ENCODE measurements at regions not wholly inside any gene's neighbourhood (a gene's known extent, or its start where the extent isn't known, plus 50 kb on each side); places are given as distances from the start of the nearest gene placed in this dataset.

DNA sequence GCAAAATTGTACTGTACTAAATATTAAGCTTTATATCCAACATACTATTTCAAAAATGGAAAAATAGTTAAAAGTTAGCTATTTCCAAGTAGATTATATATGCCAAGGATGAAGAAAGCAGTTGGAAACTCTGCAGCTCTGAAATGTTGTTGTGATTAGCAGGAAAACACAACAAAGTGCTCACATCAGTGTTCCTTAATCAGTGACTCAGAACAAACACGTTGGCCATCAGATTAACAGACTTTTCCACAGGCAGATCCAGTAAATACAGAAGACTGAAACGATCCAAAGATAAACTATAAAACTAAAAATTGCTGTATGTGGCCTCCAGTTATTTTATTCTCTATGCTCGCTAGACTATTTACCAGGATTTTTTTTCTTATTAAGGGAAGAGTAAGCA, 99.6 kb upstream of the SEMA3D start:
- no peaks in the 10 kb centered on the region for H3K27me3 Mint-ChIP-seq
- Histone ChIP-seq H3K4me3 (ENCODE audit: low read length) (no peak overlapping the region), H3K9me3 (ENCODE audit: control insufficient read depth in 1 of 2, insufficient read depth in 1 of 2, low read length in 2 of 2) (peaks cover 0 to 5% of the 10 kb centered on the region in 2 experiments), H3K4me1 (ENCODE audit: insufficient read depth, low read length) (no peaks in the 10 kb centered on the region), H3K27ac (ENCODE audit: low read depth in 1 of 2, low read length in 2 of 2) (no peak overlapping the region), H3K36me3 (ENCODE audit: insufficient read depth, low read length) (no peaks in the 10 kb centered on the region), H3K27me3 (ENCODE audit: control insufficient read depth in 1 of 2, insufficient read depth in 2 of 2, low read length in 2 of 2) (no peaks in the 10 kb centered on the region)
- H3K27ac Mint-ChIP-seq: no peak overlapping the region
- CTCF ChIA-PET: no interaction called here
- TF ChIP-seq, protein P1, sequence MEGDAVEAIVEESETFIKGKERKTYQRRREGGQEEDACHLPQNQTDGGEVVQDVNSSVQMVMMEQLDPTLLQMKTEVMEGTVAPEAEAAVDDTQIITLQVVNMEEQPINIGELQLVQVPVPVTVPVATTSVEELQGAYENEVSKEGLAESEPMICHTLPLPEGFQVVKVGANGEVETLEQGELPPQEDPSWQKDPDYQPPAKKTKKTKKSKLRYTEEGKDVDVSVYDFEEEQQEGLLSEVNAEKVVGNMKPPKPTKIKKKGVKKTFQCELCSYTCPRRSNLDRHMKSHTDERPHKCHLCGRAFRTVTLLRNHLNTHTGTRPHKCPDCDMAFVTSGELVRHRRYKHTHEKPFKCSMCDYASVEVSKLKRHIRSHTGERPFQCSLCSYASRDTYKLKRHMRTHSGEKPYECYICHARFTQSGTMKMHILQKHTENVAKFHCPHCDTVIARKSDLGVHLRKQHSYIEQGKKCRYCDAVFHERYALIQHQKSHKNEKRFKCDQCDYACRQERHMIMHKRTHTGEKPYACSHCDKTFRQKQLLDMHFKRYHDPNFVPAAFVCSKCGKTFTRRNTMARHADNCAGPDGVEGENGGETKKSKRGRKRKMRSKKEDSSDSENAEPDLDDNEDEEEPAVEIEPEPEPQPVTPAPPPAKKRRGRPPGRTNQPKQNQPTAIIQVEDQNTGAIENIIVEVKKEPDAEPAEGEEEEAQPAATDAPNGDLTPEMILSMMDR (IDR thresholded peaks at IDR 0.05): no peak
- H3K36me3 Mint-ChIP-seq (ENCODE audit: low read depth): no peaks in the 10 kb centered on the region
- POLR2A ChIA-PET: no interaction called here
- intact Hi-C loops (cut with DNase I, micrococcal nuclease): no loop called here
- ATAC-seq (ENCODE audit: poor library complexity) (no peak), DNase-seq (no peak)
- no peak overlapping the region for H3K4me3 Mint-ChIP-seq
- no peaks in the 10 kb centered on the region for H3K4me1 Mint-ChIP-seq (ENCODE audit: low read depth)
- H3K9me3 Mint-ChIP-seq: no peaks in the 10 kb centered on the region

DNA sequence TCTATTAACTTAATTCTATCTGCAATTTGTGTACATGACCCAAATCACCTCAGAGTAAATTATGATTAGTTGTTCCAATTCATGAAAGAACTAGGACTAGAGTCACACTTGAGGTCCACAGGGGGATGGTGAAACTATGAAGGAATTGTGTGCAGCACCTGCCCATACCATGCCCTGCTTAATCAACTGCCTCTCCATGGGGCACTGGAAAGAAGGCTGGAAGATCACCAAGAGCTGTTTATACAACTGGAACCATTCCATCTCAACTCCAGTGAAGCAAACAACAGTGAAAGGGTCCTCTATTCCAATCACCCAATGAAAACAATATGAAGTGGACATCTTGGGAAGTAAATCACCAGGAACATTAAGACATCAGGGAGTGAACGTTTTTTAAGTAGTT, 98.7 kb upstream of the SEMA3D start:
- intact Hi-C loops (cut with DNase I, micrococcal nuclease): no loop called here
- Histone ChIP-seq H3K27ac (ENCODE audit: low read depth in 1 of 2, low read length in 2 of 2) (no peak overlapping the region), H3K27me3 (ENCODE audit: control insufficient read depth in 1 of 2, insufficient read depth in 2 of 2, low read length in 2 of 2) (no peaks in the 10 kb centered on the region), H3K36me3 (ENCODE audit: insufficient read depth, low read length) (no peaks in the 10 kb centered on the region), H3K9me3 (ENCODE audit: control insufficient read depth in 1 of 2, insufficient read depth in 1 of 2, low read length in 2 of 2) (peaks cover 0 to 5% of the 10 kb centered on the region in 2 experiments), H3K4me1 (ENCODE audit: insufficient read depth, low read length) (no peaks in the 10 kb centered on the region), H3K4me3 (ENCODE audit: low read length) (no peak overlapping the region)
- Mint-ChIP-seq H3K27me3 (no peaks in the 10 kb centered on the region), H3K4me1 (ENCODE audit: low read depth) (no peaks in the 10 kb centered on the region), H3K9me3 (no peaks in the 10 kb centered on the region), H3K36me3 (ENCODE audit: low read depth) (no peaks in the 10 kb centered on the region), H3K27ac (no peak overlapping the region), H3K4me3 (no peak overlapping the region)
- no peak for ATAC-seq (ENCODE audit: poor library complexity)
- ChIA-PET POLR2A (no interaction called here), CTCF (no interaction called here)
- no peak for DNase-seq
- TF ChIP-seq, protein P1 (IDR thresholded peaks at IDR 0.05): no peak

DNA sequence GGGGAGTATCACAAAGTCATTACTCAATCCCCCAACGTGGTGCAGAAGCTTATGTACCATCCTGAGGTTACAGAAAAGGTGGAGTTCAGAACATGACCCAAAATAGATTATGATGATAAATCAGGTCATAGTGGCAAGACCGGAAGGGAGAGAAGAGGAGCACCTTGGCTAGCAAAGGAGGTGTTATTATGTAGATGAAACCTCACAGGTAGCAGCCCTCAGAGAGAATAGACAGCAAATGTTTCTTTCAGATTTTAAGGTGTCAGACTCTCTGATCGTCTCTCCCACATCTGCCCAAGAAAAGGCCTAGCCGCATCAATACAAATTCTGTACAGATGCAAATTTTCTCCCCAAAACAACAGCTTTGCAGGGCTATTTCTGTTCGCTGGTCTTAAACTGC, 88.3 kb upstream of the SEMA3D start:
- Mint-ChIP-seq H3K27ac (no peak overlapping the region), H3K27me3 (no peaks in the 10 kb centered on the region), H3K4me1 (ENCODE audit: low read depth) (no peaks in the 10 kb centered on the region), H3K9me3 (no peaks in the 10 kb centered on the region), H3K36me3 (ENCODE audit: low read depth) (no peaks in the 10 kb centered on the region), H3K4me3 (no peak overlapping the region)
- Histone ChIP-seq H3K9me3 (ENCODE audit: control insufficient read depth in 1 of 2, insufficient read depth in 1 of 2, low read length in 2 of 2) (peaks cover 0 to 4% of the 10 kb centered on the region in 2 experiments), H3K4me1 (ENCODE audit: insufficient read depth, low read length) (no peaks in the 10 kb centered on the region), H3K36me3 (ENCODE audit: insufficient read depth, low read length) (no peaks in the 10 kb centered on the region), H3K4me3 (ENCODE audit: low read length) (no peak overlapping the region), H3K27ac (ENCODE audit: low read depth in 1 of 2, low read length in 2 of 2) (no peak overlapping the region), H3K27me3 (ENCODE audit: control insufficient read depth in 1 of 2, insufficient read depth in 2 of 2, low read length in 2 of 2) (no peaks in the 10 kb centered on the region)
- POLR2A ChIA-PET: no interaction called here
- CTCF ChIA-PET: no interaction called here
- ATAC-seq (ENCODE audit: poor library complexity) (no peak), DNase-seq (no peak)
- TF ChIP-seq, protein P1 (IDR thresholded peaks at IDR 0.05): no peak
- intact Hi-C loops (cut with DNase I, micrococcal nuclease): no loop called here

Data from CD4-positive, alpha-beta T cell (primary cell).